GM21423 (cell line): ENCODE measurements at regions not wholly inside any gene's neighbourhood (a gene's known extent, or its start where the extent isn't known, plus 50 kb on each side); places are given as distances from the start of the nearest gene placed in this dataset.

ENCODE experiments used
- ATAC-seq: cut with Tn5 transposase; IDR thresholded peaks from one replicate; pipeline ENCODE4 v1.9.1; 2021; ENCODE audit warnings: mild to moderate bottlenecking, moderate library complexity; ENCODE audit not compliant: unreplicated experiment

GRCh38 chr2:60603533-60604190 is 50.2 kb upstream of the BCL11A start:
- ATAC-seq, result no peak

DNA sequence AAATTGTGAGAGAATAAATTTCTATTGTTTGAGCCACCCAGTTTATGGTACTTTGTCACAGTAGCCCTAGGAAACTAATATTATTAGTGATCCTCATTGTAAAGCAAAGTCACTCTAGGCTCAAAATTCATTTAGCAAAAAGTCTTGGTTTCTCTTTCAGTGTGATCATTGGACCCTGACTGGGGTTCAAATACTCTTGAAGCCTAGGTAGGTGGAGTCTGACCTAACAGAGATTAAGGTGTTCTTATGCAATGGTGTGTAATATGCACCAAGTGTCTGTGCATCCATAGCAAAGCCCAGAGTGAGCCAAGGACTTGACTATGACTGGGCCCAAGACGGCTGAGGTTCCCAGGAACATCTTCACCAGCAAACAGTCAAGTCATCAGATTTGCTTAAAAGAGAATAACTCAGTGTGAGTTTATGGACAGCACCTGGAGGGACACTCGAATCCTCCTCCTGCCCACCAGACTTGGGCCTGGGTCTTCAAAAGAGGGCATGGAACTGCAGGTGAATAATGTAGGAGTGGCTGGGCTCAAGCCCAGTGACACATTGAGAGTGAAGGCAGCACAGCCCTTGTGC is 51.1 kb upstream of the BCL11A start:
- ATAC-seq, result no peak

DNA sequence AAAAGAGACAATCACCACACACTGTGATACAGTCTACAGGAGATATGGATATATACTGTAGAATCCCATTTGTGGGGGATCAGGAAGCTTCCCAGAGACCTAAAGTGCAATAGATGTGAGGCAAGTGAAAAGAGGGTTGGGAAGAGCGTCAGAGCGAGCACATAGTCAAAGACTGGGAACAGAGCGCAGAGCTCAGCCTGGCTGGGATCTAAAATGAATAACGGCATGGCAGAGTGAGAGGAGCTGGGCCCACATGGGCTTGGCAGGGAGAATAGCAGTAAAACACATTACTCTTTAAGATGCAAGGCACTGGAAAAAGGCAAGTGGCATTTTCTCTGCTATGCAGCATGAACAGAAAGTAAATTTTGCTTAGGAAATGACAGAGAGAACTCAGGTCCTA is 52.4 kb upstream of the BCL11A start:
- ATAC-seq, result no peak

- no peak for ATAC-seq
These were observed 55.2 kb upstream of the BCL11A start for GRCh38 chr2:60608679-60609078.

GRCh38 chr2:60612033-60612432 is 58.6 kb upstream of the BCL11A start:
- ATAC-seq, result no peak

DNA sequence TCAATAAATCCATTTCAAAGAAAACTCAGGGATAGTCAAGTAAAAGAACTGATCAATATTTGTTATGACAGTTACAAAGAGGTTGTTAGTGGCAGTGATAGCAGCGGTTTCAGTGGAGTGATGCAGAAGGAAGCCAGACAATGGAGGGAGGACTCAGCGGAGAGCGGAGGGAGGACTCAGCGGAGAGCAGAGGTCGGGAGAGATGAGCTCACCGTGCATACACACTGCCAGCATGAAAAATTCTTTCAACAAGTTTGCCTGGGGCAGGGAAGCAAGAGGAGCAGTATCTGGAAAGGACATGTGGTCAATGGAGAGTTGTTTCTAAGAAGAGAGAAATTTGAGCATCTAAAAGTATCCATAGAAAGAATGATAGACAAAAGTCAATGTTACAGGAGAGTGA is 60.9 kb upstream of the BCL11A start:
- ATAC-seq, result no peak

- no peak for ATAC-seq
These were observed 68.4 kb upstream of the BCL11A start for GRCh38 chr2:60621688-60622429.

DNA sequence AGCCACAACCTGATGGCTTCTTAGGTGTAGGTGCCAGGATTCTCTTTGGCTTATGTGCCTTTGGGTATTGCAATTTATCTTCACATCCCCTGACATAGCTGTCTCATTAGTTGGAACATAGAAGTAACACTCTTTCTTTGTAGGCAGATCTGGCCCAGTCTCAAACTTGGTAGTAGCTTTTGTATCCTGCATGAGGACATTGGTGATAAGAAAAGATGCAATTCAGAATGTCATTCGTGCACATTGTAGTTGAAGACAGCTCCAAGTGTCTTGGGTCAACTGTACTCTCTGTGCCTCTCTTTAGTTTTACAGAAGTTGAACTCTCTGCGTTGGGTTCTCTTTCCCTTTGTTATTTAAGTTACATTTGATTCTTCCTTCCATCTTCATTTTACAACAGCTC is 69.6 kb upstream of the BCL11A start:
- ATAC-seq, result no peak

GRCh38 chr2:60627412-60627811 is 74.0 kb upstream of the BCL11A start:
- ATAC-seq, result no peak

GRCh38 chr2:60628026-60628425 is 74.6 kb upstream of the BCL11A start:
- ATAC-seq, result no peak

- ATAC-seq, result no peak
These were observed 75.3 kb upstream of the BCL11A start for GRCh38 chr2:60628615-60629304.

DNA sequence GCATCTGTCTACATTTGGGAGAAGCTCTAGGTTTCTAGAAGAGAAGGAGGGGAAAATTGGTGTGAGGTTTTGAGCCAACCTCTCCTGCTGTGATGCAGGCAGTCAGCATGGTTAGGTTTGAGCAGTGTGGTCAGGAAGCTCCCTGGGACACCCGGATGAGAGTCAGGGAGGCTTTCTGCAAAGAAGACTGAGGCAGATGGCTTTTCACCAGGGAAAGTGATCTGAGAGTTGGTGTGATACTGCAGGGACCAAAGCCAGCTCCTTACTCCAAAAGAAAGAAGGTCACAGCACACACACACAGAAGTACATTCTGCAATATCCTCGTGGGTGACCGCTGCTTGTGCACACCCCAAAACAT is 75.8 kb upstream of the BCL11A start:
- no peak for ATAC-seq

DNA sequence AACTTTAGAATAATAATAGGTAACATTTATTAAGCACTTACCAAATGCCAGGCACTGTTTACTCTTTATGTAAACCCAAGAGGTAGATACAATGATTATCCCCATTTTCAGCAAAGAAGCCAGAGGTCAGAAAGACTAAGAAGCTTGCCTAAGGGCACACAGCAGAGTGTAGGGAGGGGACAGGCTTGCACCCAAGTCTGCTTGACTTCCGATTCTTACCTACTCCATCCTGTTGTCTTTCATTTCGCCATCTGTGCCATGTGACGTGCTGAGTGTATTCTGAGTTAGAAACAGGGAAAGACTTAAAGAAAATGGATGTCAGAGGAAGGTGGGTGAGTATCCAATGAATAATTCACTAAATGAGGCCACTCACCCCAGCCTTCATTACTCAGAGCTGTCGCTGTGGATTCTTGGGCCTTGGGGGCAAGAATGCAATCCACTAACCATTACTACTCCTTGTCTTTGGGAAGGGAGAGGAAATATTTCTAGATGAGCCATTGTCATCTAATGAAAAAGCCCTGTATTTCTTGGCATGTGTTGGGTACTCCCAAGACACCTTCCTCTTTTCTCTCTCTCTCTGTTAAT is 76.4 kb upstream of the BCL11A start:
- no peak for ATAC-seq

- no peak for ATAC-seq
These were observed 80.2 kb upstream of the BCL11A start for GRCh38 chr2:60633615-60634014.

DNA sequence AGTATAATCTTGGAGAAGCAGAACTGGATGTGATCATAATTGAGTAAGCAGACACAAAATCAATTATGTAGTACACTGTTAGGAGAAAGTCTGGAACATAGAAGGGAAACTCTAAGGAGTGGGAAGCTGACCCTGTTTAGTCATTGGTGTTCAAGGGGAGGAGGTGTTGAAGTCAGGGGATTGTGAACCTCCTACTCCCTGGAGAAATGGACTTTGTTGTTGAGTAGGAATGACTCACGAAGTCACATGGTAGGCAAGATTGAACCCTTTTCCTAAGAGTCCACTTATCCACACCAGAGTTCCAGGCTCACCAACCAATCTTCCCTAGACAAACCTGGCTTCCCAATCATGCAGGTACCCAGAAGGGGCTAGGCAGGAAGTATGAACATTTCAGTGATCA is 81.0 kb upstream of the BCL11A start:
- no peak for ATAC-seq

DNA sequence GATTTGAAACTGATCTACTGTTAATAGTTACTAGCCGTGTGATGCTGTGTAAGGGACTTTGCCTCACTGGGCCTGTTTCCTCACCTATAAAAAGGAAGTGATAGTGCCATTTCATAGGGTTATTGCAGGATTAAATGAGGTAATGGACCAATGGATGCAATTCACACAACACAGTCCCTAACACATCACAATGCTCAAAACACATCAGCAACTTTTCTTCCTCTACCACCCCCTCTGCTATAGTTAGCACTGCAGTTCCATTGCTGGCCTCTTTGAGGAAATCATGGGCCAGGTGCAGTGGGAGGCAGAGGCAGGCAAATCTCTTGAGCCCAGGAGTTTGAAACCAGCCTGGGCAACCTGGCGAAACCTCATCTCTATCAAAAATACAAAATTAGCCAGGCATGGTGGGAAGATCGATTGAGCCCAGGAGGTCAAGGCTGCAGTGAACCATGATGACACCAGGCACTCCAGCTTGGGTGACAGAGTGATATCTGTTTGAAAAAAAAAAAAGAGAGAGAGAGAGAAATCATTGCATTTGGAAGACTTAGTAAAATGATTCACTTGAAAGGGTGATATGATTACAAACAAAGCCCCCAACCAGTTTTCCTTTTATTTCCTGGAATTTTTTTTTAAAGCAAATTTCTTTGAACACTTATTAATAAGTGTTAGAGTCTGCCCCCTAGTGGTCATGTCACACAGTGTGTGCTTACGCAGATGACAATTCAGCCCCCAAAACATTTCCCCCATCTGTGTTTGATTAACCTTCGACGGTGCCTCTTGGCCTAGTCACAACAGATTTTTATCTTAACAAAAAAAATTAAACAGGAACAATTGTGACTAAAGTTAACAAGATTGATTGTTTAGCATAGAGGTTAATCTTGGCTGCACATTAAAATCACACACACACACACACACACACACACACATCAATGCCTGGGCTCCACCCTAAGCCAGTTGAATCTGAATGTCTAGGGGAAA is 88.6 kb upstream of the BCL11A start:
- peak; percentile 57 for ATAC-seq

- ATAC-seq, result no peak
These were observed 90.3 kb upstream of the BCL11A start for GRCh38 chr2:60643747-60644146.

- no peak for ATAC-seq
These were observed 91.5 kb upstream of the BCL11A start for GRCh38 chr2:60644951-60645350.

- no peak for ATAC-seq
These were observed 94.7 kb upstream of the BCL11A start for GRCh38 chr2:60648191-60648590.

DNA sequence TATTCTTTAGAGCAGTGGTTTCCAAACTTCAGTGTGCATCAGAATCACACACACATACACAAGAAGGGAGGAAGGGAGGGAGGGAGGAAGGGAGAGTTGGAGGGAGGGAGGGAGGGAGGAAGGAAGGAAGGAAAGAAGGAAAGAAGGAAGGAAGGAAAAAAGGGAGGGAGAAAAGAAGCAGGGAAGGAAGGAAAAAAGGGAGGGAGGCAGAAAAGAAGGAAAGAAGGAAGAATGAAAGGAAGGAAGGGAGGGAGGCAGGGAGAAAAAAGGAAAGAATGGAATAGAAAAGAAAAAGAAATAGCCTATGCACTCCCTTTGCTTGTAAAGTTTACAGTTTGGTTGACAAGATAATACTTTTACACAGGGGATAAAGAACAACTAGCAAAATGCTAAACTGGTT is 96.3 kb upstream of the BCL11A start:
- ATAC-seq, result no peak
